SK-N-MC (cell line): ENCODE measurements at regions not wholly inside any gene's neighbourhood (a gene's known extent, or its start where the extent isn't known, plus 50 kb on each side); places are given as distances from the start of the nearest gene placed in this dataset.

Experiments
- EZH2 ChIP-seq: fragments of 200-600 bp; sonication (generic); IDR thresholded peaks from one replicate; pipeline ENCODE4 v1.6.1; 2017; ENCODE audit warnings: antibody characterized with exemption
- FOXP2 ChIP-seq: optimal IDR thresholded peaks from 2 replicates; pipeline ENCODE3; 2011; ENCODE audit warnings: mild to moderate bottlenecking, moderate library complexity; ENCODE audit not compliant: insufficient read depth; ENCODE audit errors: extremely low read length, control extremely low read depth
- POLR2AphosphoS5 ChIP-seq: IDR thresholded peaks from 2 replicates; pipeline ENCODE4 v1.6.1; 2012; ENCODE audit warnings: mild to moderate bottlenecking, low read depth, low read length, borderline replicate concordance

DNA sequence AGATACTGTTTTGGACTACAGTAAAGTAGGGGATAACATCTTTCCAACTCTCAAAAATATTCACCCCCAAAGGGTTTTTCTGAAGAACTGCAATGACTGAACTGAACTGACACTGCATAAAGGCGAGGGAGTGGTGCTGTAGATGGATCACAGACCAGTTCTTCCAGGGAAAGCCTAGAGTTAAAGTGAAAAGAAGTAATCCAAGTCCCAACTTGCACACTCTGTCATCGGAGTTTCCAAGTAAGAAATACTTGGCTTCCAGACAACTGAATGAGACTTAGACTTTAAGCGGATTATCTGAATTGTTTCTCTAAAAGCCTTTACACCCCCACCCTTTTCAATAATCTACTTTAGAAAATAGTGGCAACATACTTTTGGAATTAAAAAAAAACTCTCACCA, 134.1 kb upstream of the PREP start:
- TF ChIP-seq EZH2, result no peak
- TF ChIP-seq POLR2AphosphoS5, result no peak
- no peak for TF ChIP-seq FOXP2
